GM18867 (cell line): ENCODE measurements at regions not wholly inside any gene's neighbourhood (a gene's known extent, or its start where the extent isn't known, plus 50 kb on each side); places are given as distances from the start of the nearest gene placed in this dataset.
"Not testable (repeated sequence)": the region's sequence is repeated elsewhere in the genome, so short reads cannot be mapped to it uniquely, and the experiment has no call there.

Experiments
- ATAC-seq: cut with Tn5 transposase; IDR thresholded peaks from one replicate; pipeline ENCODE4 v1.9.1; 2021; ENCODE audit warnings: mild to moderate bottlenecking, moderate library complexity; ENCODE audit not compliant: unreplicated experiment

GRCh38 chr9:79046401-79046800 lies 525.4 kb upstream of the TLE4 start:
- no peak for ATAC-seq

GRCh38 chr9:79049371-79049770 lies 522.4 kb upstream of the TLE4 start:
- ATAC-seq = no peak

GRCh38 chr9:79053598-79053997 lies 518.2 kb upstream of the TLE4 start:
- peak; percentile 79 for ATAC-seq

- ATAC-seq = no peak
Observed at GRCh38 chr9:79054500-79054899, 517.3 kb upstream of the TLE4 start.

- ATAC-seq = no peak
Observed at GRCh38 chr9:79056041-79056440, 515.7 kb upstream of the TLE4 start.

- no peak for ATAC-seq
Observed at GRCh38 chr9:79057576-79057975, 514.2 kb upstream of the TLE4 start.

- no peak for ATAC-seq
Observed at GRCh38 chr9:79060766-79061165, 511.0 kb upstream of the TLE4 start.

GRCh38 chr9:79061752-79062616 lies 509.8 kb upstream of the TLE4 start:
- no peak for ATAC-seq

GRCh38 chr9:79073201-79073600 lies 498.6 kb upstream of the TLE4 start:
- no peak for ATAC-seq

- no peak for ATAC-seq
Observed at GRCh38 chr9:79080536-79080935, 491.2 kb upstream of the TLE4 start.

GRCh38 chr9:79083621-79084020 lies 488.1 kb upstream of the TLE4 start:
- ATAC-seq = no peak

- ATAC-seq = no peak
Observed at GRCh38 chr9:79087133-79087532, 484.6 kb upstream of the TLE4 start.

- no peak for ATAC-seq
Observed at GRCh38 chr9:79089054-79089560, 482.7 kb upstream of the TLE4 start.

GRCh38 chr9:79089851-79090250 lies 481.9 kb upstream of the TLE4 start:
- ATAC-seq = not testable (repeated sequence)

- ATAC-seq = not testable (repeated sequence)
Observed at GRCh38 chr9:79103257-79103656, 468.5 kb upstream of the TLE4 start.

GRCh38 chr9:79104216-79104615 lies 467.5 kb upstream of the TLE4 start:
- ATAC-seq = no peak

GRCh38 chr9:79104951-79105350 lies 466.8 kb upstream of the TLE4 start:
- ATAC-seq = no peak

- no peak for ATAC-seq
Observed at GRCh38 chr9:79107911-79108676, 463.7 kb upstream of the TLE4 start.

- no peak for ATAC-seq
Observed at GRCh38 chr9:79111653-79112052, 460.1 kb upstream of the TLE4 start.

GRCh38 chr9:79115176-79115575 lies 456.6 kb upstream of the TLE4 start:
- no peak for ATAC-seq

- no peak for ATAC-seq
Observed at GRCh38 chr9:79116041-79116440, 455.7 kb upstream of the TLE4 start.

- ATAC-seq = no peak
Observed at GRCh38 chr9:79116709-79117108, 455.1 kb upstream of the TLE4 start.
